GM19023 (cell line): ENCODE measurements at regions not wholly inside any gene's neighbourhood (a gene's known extent, or its start where the extent isn't known, plus 50 kb on each side); places are given as distances from the start of the nearest gene placed in this dataset.

ENCODE experiments used
- ATAC-seq: cut with Tn5 transposase; IDR thresholded peaks from one replicate; pipeline ENCODE4 v1.9.1; 2021; ENCODE audit warnings: mild to moderate bottlenecking, moderate library complexity; ENCODE audit not compliant: unreplicated experiment

GRCh38 chr5:30620481-30621085 lies 572.9 kb upstream of the CDH6 start:
- no peak for ATAC-seq

- ATAC-seq: no peak
These were observed 585.0 kb upstream of the CDH6 start for GRCh38 chr5:30608501-30608900.

GRCh38 chr5:30607301-30607894 lies 586.1 kb upstream of the CDH6 start:
- no peak for ATAC-seq

GRCh38 chr5:30605693-30606268 lies 587.7 kb upstream of the CDH6 start:
- no peak for ATAC-seq

- ATAC-seq: no peak
These were observed 588.7 kb upstream of the CDH6 start for GRCh38 chr5:30604648-30605262.

- no peak for ATAC-seq
These were observed 592.6 kb upstream of the CDH6 start for GRCh38 chr5:30600892-30601291.

GRCh38 chr5:30596495-30597064 lies 596.9 kb upstream of the CDH6 start:
- no peak for ATAC-seq

- ATAC-seq: no peak
These were observed 599.2 kb upstream of the CDH6 start for GRCh38 chr5:30594331-30594730.

- no peak for ATAC-seq
These were observed 600.7 kb upstream of the CDH6 start for GRCh38 chr5:30592833-30593232.

GRCh38 chr5:30581198-30581935 lies 612.1 kb upstream of the CDH6 start:
- ATAC-seq: no peak

GRCh38 chr5:30574761-30575160 lies 618.7 kb upstream of the CDH6 start:
- no peak for ATAC-seq

- ATAC-seq: no peak
These were observed 621.2 kb upstream of the CDH6 start for GRCh38 chr5:30572279-30572678.

- no peak for ATAC-seq
These were observed 631.7 kb upstream of the CDH6 start for GRCh38 chr5:30561771-30562170.

- ATAC-seq: no peak
These were observed 641.9 kb upstream of the CDH6 start for GRCh38 chr5:30551618-30552017.

GRCh38 chr5:30548580-30549305 lies 644.7 kb upstream of the CDH6 start:
- ATAC-seq: no peak

GRCh38 chr5:30540150-30540549 lies 653.3 kb upstream of the CDH6 start:
- ATAC-seq: no peak

GRCh38 chr5:30539004-30539634 lies 654.4 kb upstream of the CDH6 start:
- no peak for ATAC-seq

GRCh38 chr5:30525353-30525752 lies 668.1 kb upstream of the CDH6 start:
- ATAC-seq: no peak

- ATAC-seq: no peak
These were observed 669.1 kb upstream of the CDH6 start for GRCh38 chr5:30524428-30524827.

- ATAC-seq: no peak
These were observed 670.4 kb upstream of the CDH6 start for GRCh38 chr5:30523061-30523460.
